Heart left ventricle (tissue), 16 donors: ENCODE measurements at regions not wholly inside any gene's neighbourhood (a gene's known extent, or its start where the extent isn't known, plus 50 kb on each side); places are given as distances from the start of the nearest gene placed in this dataset.

Experiments
- ATAC-seq, 4 donors: fragments of 200-7000 bp; cut with Tn5 transposase; one replicate each; pipeline ENCODE4 v1.9.1; 2020 to 2022; ENCODE audit warnings: moderate library complexity in 4 of 4, mild to moderate bottlenecking in 3 of 4, moderate number of reproducible peaks in 1 of 4
- DNase-seq, 5 donors: peaks; one replicate each; pipeline ENCODE4 v3.0.0-alpha.2; 2020
- H3K27ac ChIP-seq, 12 donors: fragments of 200-600 bp; sonication (generic) in 4 of 12; one replicate each; pipeline versions ENCODE4 v1.5.0 to v1.8.0; 2016 to 2022; ENCODE audit warnings: mild to moderate bottlenecking in 2 of 12
- H3K27me3 ChIP-seq, 9 donors: fragments of 200-600 bp; sonication (generic) in 2 of 9; one replicate each; pipeline versions ENCODE4 v1.5.1 to v1.8.0; 2016 to 2022; ENCODE audit warnings: mild to moderate bottlenecking in 3 of 9
- H3K36me3 ChIP-seq, 9 donors: fragments of 200-600 bp; sonication (generic) in 2 of 9; one replicate each; pipeline versions ENCODE4 v1.5.0 to v1.8.0; 2018 to 2022; ENCODE audit warnings: mild to moderate bottlenecking in 2 of 9
- H3K4me1 ChIP-seq, 12 donors: fragments of 200-600 bp; sonication (generic) in 4 of 12; one replicate each; pipeline versions ENCODE4 v1.5.0 to v1.8.0; 2016 to 2022; ENCODE audit warnings: mild to moderate bottlenecking in 3 of 12
- H3K4me3 ChIP-seq, 12 donors: fragments of 200-600 bp; sonication (generic) in 4 of 12; one replicate each; pipeline versions ENCODE4 v1.5.0 to v1.8.0; 2017 to 2022; ENCODE audit warnings: mild to moderate bottlenecking in 9 of 12, moderate library complexity in 4 of 12
- H3K9me3 ChIP-seq, 12 donors: fragments of 200-600 bp; sonication (generic) in 4 of 12; one replicate each; pipeline versions ENCODE4 v1.5.0 to v1.8.0; 2016 to 2022; ENCODE audit warnings: mild to moderate bottlenecking in 1 of 12
- POLR2A ChIP-seq, 2 donors: fragments of 450-650 bp; IDR thresholded peaks; one replicate each; pipeline ENCODE4 v1.6.1; 2017; ENCODE audit warnings: antibody characterized with exemption in 2 of 2, mild to moderate bottlenecking in 2 of 2, moderate library complexity in 2 of 2
- WGBS, 4 donors: extraction: QIAGEN DNeasy Blood & Tissue Kit in 2 of 4; methylation state at CpG; one replicate each; pipeline versions ENCODE4 v1.1.5 to v1.1.7; 2013 to 2018; 5-methylcytosine and 5-hydroxymethylcytosine counted together
- intact Hi-C, 10 donors: fragments of 100-400 bp; cut with DNase I; formaldehyde crosslinking; loops; one replicate each; pipeline versions ENCODE4 v1.11.1 to v1.14.2; 2022
- TF ChIP-seq, protein P1 (sequence below), 12 donors: fragments of 200-600 bp; sonication (generic) in 4 of 12; IDR thresholded peaks; one replicate each; pipeline versions ENCODE4 v1.5.0 to v1.8.0; 2018 to 2022; ENCODE audit warnings: antibody characterized with exemption in 12 of 12, mild to moderate bottlenecking in 5 of 12
- donor health status: ischemic (EF 13 %, LVEDD 7.1; RV severe dilation, severe dysfunction).
- donor health status: healthy with polysubstance abuse.
- donor health status: DM: no; HTN: yes; CAD: no.
- donor health status: DM: no; HTN: no; CAD: no.
- donor health status: ischemic (EF 25% LVEDD 6.9; RV normal size, moderate dysfunction).
- donor health status: ischemic (EF 25% LVEDD 5.7; RV mildly dilated, moderate dysfunction).
- donor health status: healthy.
- donor health status: DM: yes; HTN: yes; CAD: no.
- donor health status: ischemic (EF 35%, LVEDD 5.7; RV mildly dilated, moderate dysfunction).
- donor health status: nonischemic (EF 11% LVEDD 7.7; RV severe dilation, severe dysfunction).
- donor health status: DM: yes; HTN: yes; CAD: no.
- donor health status: PGD.
- donor health status: ischemic (EF 29% LVEDD 5.4; RV normal size, mild dysfunction).
- donor health status: nonischemic (EF 23%, LVEDD 6.1; RV moderate dilation, normal function).

- TF ChIP-seq, protein P1, sequence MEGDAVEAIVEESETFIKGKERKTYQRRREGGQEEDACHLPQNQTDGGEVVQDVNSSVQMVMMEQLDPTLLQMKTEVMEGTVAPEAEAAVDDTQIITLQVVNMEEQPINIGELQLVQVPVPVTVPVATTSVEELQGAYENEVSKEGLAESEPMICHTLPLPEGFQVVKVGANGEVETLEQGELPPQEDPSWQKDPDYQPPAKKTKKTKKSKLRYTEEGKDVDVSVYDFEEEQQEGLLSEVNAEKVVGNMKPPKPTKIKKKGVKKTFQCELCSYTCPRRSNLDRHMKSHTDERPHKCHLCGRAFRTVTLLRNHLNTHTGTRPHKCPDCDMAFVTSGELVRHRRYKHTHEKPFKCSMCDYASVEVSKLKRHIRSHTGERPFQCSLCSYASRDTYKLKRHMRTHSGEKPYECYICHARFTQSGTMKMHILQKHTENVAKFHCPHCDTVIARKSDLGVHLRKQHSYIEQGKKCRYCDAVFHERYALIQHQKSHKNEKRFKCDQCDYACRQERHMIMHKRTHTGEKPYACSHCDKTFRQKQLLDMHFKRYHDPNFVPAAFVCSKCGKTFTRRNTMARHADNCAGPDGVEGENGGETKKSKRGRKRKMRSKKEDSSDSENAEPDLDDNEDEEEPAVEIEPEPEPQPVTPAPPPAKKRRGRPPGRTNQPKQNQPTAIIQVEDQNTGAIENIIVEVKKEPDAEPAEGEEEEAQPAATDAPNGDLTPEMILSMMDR (IDR thresholded peaks at IDR 0.05): no peak
- TF ChIP-seq POLR2A (IDR thresholded peaks at IDR 0.05): no peak
- no peak for DNase-seq
- Histone ChIP-seq H3K27me3 (peaks cover 0 to 38% (median 0%) of the 10 kb centered on the region in 9 donors), H3K4me3 (no peak overlapping the region), H3K27ac (no peak overlapping the region), H3K36me3 (no peaks in the 10 kb centered on the region), H3K4me1 (no peaks in the 10 kb centered on the region), H3K9me3 (no peaks in the 10 kb centered on the region)
- 23 to 30% (median 29%) methylated on average over 9 to 11 of the region's 11 CpGs for WGBS, 4 donors
- intact Hi-C loops: no loop called here
- no peak for ATAC-seq
Observed at GRCh38 chr20:51230727-51231126, 207.8 kb upstream of the KCNG1 start.

DNA sequence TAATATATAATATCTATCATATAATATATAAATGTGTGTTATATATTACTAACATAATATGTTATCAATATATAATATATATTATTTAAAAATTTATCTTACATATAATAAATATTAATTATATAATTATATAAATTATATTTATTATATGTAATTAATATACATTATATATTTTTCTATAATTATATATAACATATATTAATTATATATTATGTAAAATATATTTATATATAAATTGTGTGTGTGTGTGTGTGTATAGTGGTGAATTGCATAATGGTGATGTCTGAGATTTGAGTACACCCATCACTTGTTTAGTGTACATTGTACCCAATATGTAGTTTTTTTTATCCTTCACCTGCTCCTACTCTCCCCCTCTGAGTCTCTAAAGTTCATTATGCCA, 205.9 kb upstream of the KCNG1 start:
- ATAC-seq (no peak), DNase-seq (no peak)
- TF ChIP-seq POLR2A (IDR thresholded peaks at IDR 0.05): no peak
- TF ChIP-seq, protein P1 (IDR thresholded peaks at IDR 0.05): no peak
- intact Hi-C loops: loop anchor here in 1 of 10 donors (10.0 kb wide), 1 partner anchor 46 kb away; no protein-coding TSS in a partner anchor
- no peak overlapping the region for H3K4me3 ChIP-seq
- H3K27me3 ChIP-seq: peaks cover 0 to 27% (median 2%) of the 10 kb centered on the region in 9 donors
- H3K4me1 ChIP-seq: no peaks in the 10 kb centered on the region
- peaks cover 0 to 3% (median 0%) of the 10 kb centered on the region in 12 donors for H3K9me3 ChIP-seq
- H3K27ac ChIP-seq: no peak overlapping the region
- H3K36me3 ChIP-seq: no peaks in the 10 kb centered on the region

DNA sequence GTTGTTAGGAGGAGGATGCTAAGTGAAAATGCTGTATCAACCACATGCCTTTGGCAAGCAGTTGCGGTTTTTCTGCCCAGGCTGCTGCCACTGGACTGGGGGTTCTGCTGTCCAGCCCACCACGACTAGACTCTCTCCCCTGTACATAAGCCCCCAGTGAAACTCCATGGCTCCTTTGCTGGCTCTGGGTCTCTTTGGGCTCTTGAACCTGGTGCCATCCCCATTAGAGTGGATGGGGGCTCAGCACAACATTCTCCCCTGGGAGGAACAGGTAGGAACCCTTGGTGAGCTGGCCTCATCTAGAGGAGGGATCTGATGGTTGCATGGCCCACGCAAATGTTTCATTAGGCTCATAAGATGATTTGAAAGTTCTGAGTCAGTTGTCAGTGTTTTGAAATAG, 204.8 kb upstream of the KCNG1 start:
- ATAC-seq: no peak
- no peak for DNase-seq
- Histone ChIP-seq H3K4me1 (no peaks in the 10 kb centered on the region), H3K9me3 (peaks cover 0 to 3% (median 0%) of the 10 kb centered on the region in 12 donors), H3K4me3 (no peak overlapping the region), H3K27ac (no peak overlapping the region), H3K27me3 (peaks cover 0 to 29% (median 7%) of the 10 kb centered on the region in 9 donors), H3K36me3 (no peaks in the 10 kb centered on the region)
- TF ChIP-seq, protein P1 (IDR thresholded peaks at IDR 0.05): no peak
- no peak for TF ChIP-seq POLR2A (IDR thresholded peaks at IDR 0.05)
- intact Hi-C loops: loop anchor here in 1 of 10 donors (10.0 kb wide), 1 partner anchor 47 kb away; no protein-coding TSS in a partner anchor
- WGBS, 4 donors: 82 to 88% (median 86%) methylated on average over 2 to 3 of the region's 3 CpGs

DNA sequence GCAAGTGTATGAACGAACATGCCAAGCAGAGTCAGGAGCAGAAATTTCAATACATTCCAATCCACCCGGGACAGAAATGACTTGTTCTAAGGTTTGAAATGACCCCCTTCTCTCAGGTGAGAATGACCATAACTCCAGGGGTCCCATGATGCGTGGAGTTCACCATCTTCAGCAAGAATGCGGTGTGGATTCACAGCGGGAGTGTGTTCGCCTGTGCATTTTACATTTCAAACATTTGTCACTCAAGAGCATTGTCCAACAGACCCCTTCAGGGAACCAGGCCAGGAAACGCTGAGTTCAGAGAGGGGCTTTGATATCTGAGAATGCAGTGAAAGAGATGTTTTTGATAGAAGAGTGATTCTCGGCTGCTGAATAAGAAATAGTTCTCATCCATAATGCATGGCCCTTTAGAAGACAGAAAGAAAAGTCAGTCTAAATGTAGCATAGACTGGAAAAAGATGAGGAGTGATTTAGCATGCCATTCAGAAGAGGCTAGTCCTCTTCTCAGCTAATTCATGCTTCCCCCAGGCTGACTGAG, 200.3 kb upstream of the KCNG1 start:
- DNase-seq (no peak), ATAC-seq (no peak)
- intact Hi-C loops: loop anchor here in 5 of 10 donors (5.0 to 10.0 kb wide), 2 partner anchors 52 to 84 kb away; no protein-coding TSS in a partner anchor
- no peak for TF ChIP-seq POLR2A (IDR thresholded peaks at IDR 0.05)
- TF ChIP-seq, protein P1 (IDR thresholded peaks at IDR 0.05): no peak
- Histone ChIP-seq H3K4me3 (no peak overlapping the region), H3K27ac (no peak overlapping the region), H3K9me3 (peaks cover 0 to 3% (median 0%) of the 10 kb centered on the region in 12 donors), H3K36me3 (no peaks in the 10 kb centered on the region), H3K4me1 (peaks cover 0 to 3% (median 0%) of the 10 kb centered on the region in 12 donors), H3K27me3 (peaks cover 0 to 48% (median 26%) of the 10 kb centered on the region in 9 donors)
- WGBS, 4 donors: 29 to 43% (median 37%) methylated on average over 8 of the region's 8 CpGs
